ENCODE measurements at regions not wholly inside any gene's neighbourhood (a gene's known extent, or its start where the extent isn't known, plus 50 kb on each side); places are given as distances from the start of the nearest gene placed in this dataset.

- Histone ChIP-seq H2BK120ac (ENCODE audit: low read depth, low read length) (no peak overlapping the region), H3K9ac (ENCODE audit: low read depth, low read length, poor library complexity) (no peak overlapping the region), H3K4ac (ENCODE audit: low read length) (no peak overlapping the region), H3K36me3 (replicated peaks in 1 of 2; ENCODE audit: control insufficient read depth in 2 of 2, insufficient read depth in 2 of 2, low read length in 2 of 2) (no peaks in the 10 kb centered on the region), H2BK5ac (ENCODE audit: low read length) (no peak overlapping the region), H2BK12ac (ENCODE audit: low read length) (no peak overlapping the region), H2AK5ac (ENCODE audit: low read depth, low read length) (no peak overlapping the region), H2BK15ac (ENCODE audit: low read length) (no peak overlapping the region), H2AFZ (ENCODE audit: low read length) (no peak overlapping the region), H3K18ac (ENCODE audit: low read length) (no peak overlapping the region), H4K8ac (ENCODE audit: low read depth, low read length) (no peak overlapping the region), H3K14ac (ENCODE audit: low read length) (no peak overlapping the region), H3K4me2 (ENCODE audit: insufficient read depth, low read length, poor library complexity, severe bottlenecking) (no peak overlapping the region), H3K9me3 (replicated peaks in 1 of 2; ENCODE audit: control insufficient read depth in 2 of 2, insufficient read depth in 1 of 2, low read depth in 1 of 2, low read length in 2 of 2) (no peaks in the 10 kb centered on the region), H3K4me1 (ENCODE audit: control insufficient read depth in 2 of 2, insufficient read depth in 1 of 2, low read depth in 1 of 2, low read length in 2 of 2) (no peaks in the 10 kb centered on the region), H3K23ac (ENCODE audit: low read depth, low read length, poor library complexity) (no peak overlapping the region), H3K27me3 (ENCODE audit: control insufficient read depth in 3 of 3, insufficient read depth in 3 of 3, low read depth in 1 of 3, low read length in 3 of 3) (no peaks in the 10 kb centered on the region), H3K4me3 (ENCODE audit: low read length in 2 of 2) (no peak overlapping the region), H3K27ac (replicated peaks; ENCODE audit: low read length) (no peak overlapping the region), H4K91ac (ENCODE audit: low read depth, low read length, poor library complexity) (no peak overlapping the region), H3K79me1 (ENCODE audit: low read depth, low read length) (peaks cover 2% of the 10 kb centered on the region)
- DNase-seq (ENCODE audit: low spot score), result no peak
- no CpG with 5 or more reads among the region's 1 CpG for WGBS, 2 donors (ENCODE audit: extremely low coverage in 2 of 2, insufficient read length in 2 of 2, insufficient replicate concordance in 1 of 2)
These were observed 173.1 kb downstream of the KLHL28 start for GRCh38 chr14:44788612-44789011.

DNA sequence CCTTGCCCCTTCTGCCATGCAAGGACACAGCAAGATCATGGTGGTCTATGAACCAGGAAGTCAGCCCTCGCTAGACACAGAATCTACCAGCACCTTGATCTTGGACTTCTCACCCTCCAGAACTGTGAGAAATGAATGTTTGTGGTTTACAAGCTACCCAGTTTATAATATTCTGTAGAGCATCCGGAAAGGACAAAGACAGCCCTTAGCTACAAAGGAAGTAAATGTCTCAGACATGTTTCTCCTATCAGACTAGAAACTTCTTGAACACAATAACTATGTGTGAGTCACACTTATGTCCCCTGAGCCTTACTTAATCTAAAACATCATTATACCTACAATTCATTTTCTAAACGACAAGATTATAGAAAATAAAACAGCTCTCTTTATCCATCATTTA, 176.7 kb downstream of the KLHL28 start:
- H3K9me3 ChIP-seq (replicated peaks in 1 of 2; ENCODE audit: control insufficient read depth in 2 of 2, insufficient read depth in 1 of 2, low read depth in 1 of 2, low read length in 2 of 2), result no peaks in the 10 kb centered on the region
- DNase-seq (ENCODE audit: low spot score), result no peak
- H4K91ac ChIP-seq (ENCODE audit: low read depth, low read length, poor library complexity), result no peak overlapping the region
- no peaks in the 10 kb centered on the region for H3K4me1 ChIP-seq (ENCODE audit: control insufficient read depth in 2 of 2, insufficient read depth in 1 of 2, low read depth in 1 of 2, low read length in 2 of 2)
- H3K27ac ChIP-seq (replicated peaks; ENCODE audit: low read length), result no peak overlapping the region
- H3K27me3 ChIP-seq (ENCODE audit: control insufficient read depth in 3 of 3, insufficient read depth in 3 of 3, low read depth in 1 of 3, low read length in 3 of 3), result no peaks in the 10 kb centered on the region
- no peak overlapping the region for H2BK120ac ChIP-seq (ENCODE audit: low read depth, low read length)
- no peak overlapping the region for H2AFZ ChIP-seq (ENCODE audit: low read length)
- H3K18ac ChIP-seq (ENCODE audit: low read length), result no peak overlapping the region
- H3K14ac ChIP-seq (ENCODE audit: low read length), result no peak overlapping the region
- H3K4me3 ChIP-seq (ENCODE audit: low read length in 2 of 2), result no peak overlapping the region
- no peak overlapping the region for H2BK15ac ChIP-seq (ENCODE audit: low read length)
- no peak overlapping the region for H3K23ac ChIP-seq (ENCODE audit: low read depth, low read length, poor library complexity)
- no peak overlapping the region for H4K8ac ChIP-seq (ENCODE audit: low read depth, low read length)
- H3K9ac ChIP-seq (ENCODE audit: low read depth, low read length, poor library complexity), result no peak overlapping the region
- no peak overlapping the region for H2AK5ac ChIP-seq (ENCODE audit: low read depth, low read length)
- peaks cover 2% of the 10 kb centered on the region for H3K79me1 ChIP-seq (ENCODE audit: low read depth, low read length)
- no peak overlapping the region for H2BK12ac ChIP-seq (ENCODE audit: low read length)
- no peak overlapping the region for H3K4me2 ChIP-seq (ENCODE audit: insufficient read depth, low read length, poor library complexity, severe bottlenecking)
- WGBS, 2 donors (ENCODE audit: extremely low coverage in 2 of 2, insufficient read length in 2 of 2, insufficient replicate concordance in 1 of 2), result 100% methylated on average over 1 of the region's 3 CpGs; no CpG with 5 or more reads in 1 of the 2 donors
- no peak overlapping the region for H3K4ac ChIP-seq (ENCODE audit: low read length)
- H2BK5ac ChIP-seq (ENCODE audit: low read length), result no peak overlapping the region
- no peaks in the 10 kb centered on the region for H3K36me3 ChIP-seq (replicated peaks in 1 of 2; ENCODE audit: control insufficient read depth in 2 of 2, insufficient read depth in 2 of 2, low read length in 2 of 2)

GRCh38 chr14:44783901-44784300, 177.8 kb downstream of the KLHL28 start:
- H2AFZ ChIP-seq (ENCODE audit: low read length), result no peak overlapping the region
- H3K27me3 ChIP-seq (ENCODE audit: control insufficient read depth in 3 of 3, insufficient read depth in 3 of 3, low read depth in 1 of 3, low read length in 3 of 3), result no peaks in the 10 kb centered on the region
- H3K23ac ChIP-seq (ENCODE audit: low read depth, low read length, poor library complexity), result no peak overlapping the region
- no peak overlapping the region for H4K8ac ChIP-seq (ENCODE audit: low read depth, low read length)
- H3K4me2 ChIP-seq (ENCODE audit: insufficient read depth, low read length, poor library complexity, severe bottlenecking), result no peak overlapping the region
- no peaks in the 10 kb centered on the region for H3K9me3 ChIP-seq (replicated peaks in 1 of 2; ENCODE audit: control insufficient read depth in 2 of 2, insufficient read depth in 1 of 2, low read depth in 1 of 2, low read length in 2 of 2)
- H3K4ac ChIP-seq (ENCODE audit: low read length), result no peak overlapping the region
- H2AK5ac ChIP-seq (ENCODE audit: low read depth, low read length), result no peak overlapping the region
- no peak overlapping the region for H2BK5ac ChIP-seq (ENCODE audit: low read length)
- H3K27ac ChIP-seq (replicated peaks; ENCODE audit: low read length), result no peak overlapping the region
- H3K4me1 ChIP-seq (ENCODE audit: control insufficient read depth in 2 of 2, insufficient read depth in 1 of 2, low read depth in 1 of 2, low read length in 2 of 2), result peaks cover 0 to 1% of the 10 kb centered on the region in 2 donors
- H3K36me3 ChIP-seq (replicated peaks in 1 of 2; ENCODE audit: control insufficient read depth in 2 of 2, insufficient read depth in 2 of 2, low read length in 2 of 2), result no peaks in the 10 kb centered on the region
- peaks cover 2% of the 10 kb centered on the region for H3K79me1 ChIP-seq (ENCODE audit: low read depth, low read length)
- H2BK15ac ChIP-seq (ENCODE audit: low read length), result no peak overlapping the region
- H2BK120ac ChIP-seq (ENCODE audit: low read depth, low read length), result no peak overlapping the region
- H3K9ac ChIP-seq (ENCODE audit: low read depth, low read length, poor library complexity), result no peak overlapping the region
- no peak overlapping the region for H3K18ac ChIP-seq (ENCODE audit: low read length)
- H3K14ac ChIP-seq (ENCODE audit: low read length), result no peak overlapping the region
- H2BK12ac ChIP-seq (ENCODE audit: low read length), result no peak overlapping the region
- no peak overlapping the region for H4K91ac ChIP-seq (ENCODE audit: low read depth, low read length, poor library complexity)
- no peak overlapping the region for H3K4me3 ChIP-seq (ENCODE audit: low read length in 2 of 2)
- no peak for DNase-seq (ENCODE audit: low spot score)

DNA sequence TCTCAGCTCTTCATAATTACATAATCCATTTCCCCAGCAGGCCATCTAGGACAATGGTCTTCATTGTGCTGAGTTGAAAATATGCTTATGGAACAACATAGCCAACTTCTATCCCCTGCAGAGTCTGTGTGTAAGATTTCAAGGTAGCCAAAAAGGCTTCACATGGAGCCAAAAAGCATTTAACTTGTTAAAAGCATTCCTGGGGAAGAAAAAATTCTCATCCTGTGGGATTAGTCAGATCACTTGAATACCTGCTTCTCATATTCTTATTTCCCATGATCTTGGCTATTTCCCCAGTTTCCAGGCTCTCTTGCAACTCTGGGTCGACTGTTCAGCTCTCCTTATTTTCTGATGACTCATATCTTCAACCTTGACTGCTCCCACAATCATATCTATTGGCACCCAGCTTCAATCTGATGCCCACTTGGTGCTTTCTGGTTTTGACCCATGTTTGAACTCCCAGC, 178.9 kb downstream of the KLHL28 start:
- H3K14ac ChIP-seq (ENCODE audit: low read length), result no peak overlapping the region
- H3K23ac ChIP-seq (ENCODE audit: low read depth, low read length, poor library complexity), result no peak overlapping the region
- H3K9ac ChIP-seq (ENCODE audit: low read depth, low read length, poor library complexity), result no peak overlapping the region
- no peak overlapping the region for H3K18ac ChIP-seq (ENCODE audit: low read length)
- H3K27ac ChIP-seq (replicated peaks; ENCODE audit: low read length), result no peak overlapping the region
- no peak overlapping the region for H3K4ac ChIP-seq (ENCODE audit: low read length)
- H3K36me3 ChIP-seq (replicated peaks in 1 of 2; ENCODE audit: control insufficient read depth in 2 of 2, insufficient read depth in 2 of 2, low read length in 2 of 2), result no peaks in the 10 kb centered on the region
- no peak overlapping the region for H2AK5ac ChIP-seq (ENCODE audit: low read depth, low read length)
- no peak overlapping the region for H4K91ac ChIP-seq (ENCODE audit: low read depth, low read length, poor library complexity)
- H2BK120ac ChIP-seq (ENCODE audit: low read depth, low read length), result no peak overlapping the region
- H2BK15ac ChIP-seq (ENCODE audit: low read length), result no peak overlapping the region
- peaks cover 2% of the 10 kb centered on the region for H3K79me1 ChIP-seq (ENCODE audit: low read depth, low read length)
- no peaks in the 10 kb centered on the region for H3K9me3 ChIP-seq (replicated peaks in 1 of 2; ENCODE audit: control insufficient read depth in 2 of 2, insufficient read depth in 1 of 2, low read depth in 1 of 2, low read length in 2 of 2)
- DNase-seq (ENCODE audit: low spot score), result no peak
- H3K27me3 ChIP-seq (ENCODE audit: control insufficient read depth in 3 of 3, insufficient read depth in 3 of 3, low read depth in 1 of 3, low read length in 3 of 3), result no peaks in the 10 kb centered on the region
- no peak overlapping the region for H3K4me2 ChIP-seq (ENCODE audit: insufficient read depth, low read length, poor library complexity, severe bottlenecking)
- H3K4me1 ChIP-seq (ENCODE audit: control insufficient read depth in 2 of 2, insufficient read depth in 1 of 2, low read depth in 1 of 2, low read length in 2 of 2), result peaks cover 0 to 3% of the 10 kb centered on the region in 2 donors
- no peak overlapping the region for H2AFZ ChIP-seq (ENCODE audit: low read length)
- no peak overlapping the region for H4K8ac ChIP-seq (ENCODE audit: low read depth, low read length)
- H2BK5ac ChIP-seq (ENCODE audit: low read length), result no peak overlapping the region
- no CpG with 5 or more reads among the region's 1 CpG for WGBS, 2 donors (ENCODE audit: extremely low coverage in 2 of 2, insufficient read length in 2 of 2, insufficient replicate concordance in 1 of 2)
- no peak overlapping the region for H2BK12ac ChIP-seq (ENCODE audit: low read length)
- H3K4me3 ChIP-seq (ENCODE audit: low read length in 2 of 2), result no peak overlapping the region
